H9 (cell line): ENCODE measurements at regions not wholly inside any gene's neighbourhood (a gene's known extent, or its start where the extent isn't known, plus 50 kb on each side); places are given as distances from the start of the nearest gene placed in this dataset.

Source experiments
- DNase-seq: peaks from one replicate; pipeline ENCODE4 v3.0.0-alpha.2; 2017
- H2AFZ ChIP-seq: one replicate; pipeline ENCODE4 v1.6.1; 2013; ENCODE audit warnings: mild to moderate bottlenecking, low read length, control low read depth, moderate library complexity
- H2AK5ac ChIP-seq: 2 replicates; pipeline ENCODE4 v1.6.1; 2013; ENCODE audit warnings: low read length, control low read depth, mixed read lengths; ENCODE audit not compliant: insufficient read length
- H2BK120ac ChIP-seq: one replicate; pipeline ENCODE4 v1.6.1; 2013; ENCODE audit warnings: low read depth, mild to moderate bottlenecking, low read length, control low read depth, inconsistent platforms; ENCODE audit not compliant: poor library complexity, severe bottlenecking
- H2BK12ac ChIP-seq: 2 replicates; pipeline ENCODE4 v1.6.1; 2013; ENCODE audit warnings: low read length, control low read depth, mixed read lengths, low read depth; ENCODE audit not compliant: insufficient read length
- H2BK15ac ChIP-seq: 2 replicates; pipeline ENCODE4 v1.6.1; 2013; ENCODE audit warnings: low read depth, low read length, control low read depth
- H2BK20ac ChIP-seq: one replicate; pipeline ENCODE4 v1.6.1; 2013; ENCODE audit warnings: low read depth, mild to moderate bottlenecking, low read length, control low read depth, inconsistent platforms; ENCODE audit not compliant: poor library complexity, severe bottlenecking
- H2BK5ac ChIP-seq: 2 replicates; pipeline ENCODE4 v1.6.1; 2013; ENCODE audit warnings: low read length, control low read depth, mixed read lengths; ENCODE audit not compliant: insufficient read length
- H3K14ac ChIP-seq: 2 replicates; pipeline ENCODE4 v1.6.1; 2013; ENCODE audit warnings: low read length, control low read depth; ENCODE audit not compliant: insufficient read depth
- H3K18ac ChIP-seq: 2 replicates; pipeline ENCODE4 v1.6.1; 2013; ENCODE audit warnings: low read depth, mild to moderate bottlenecking, mixed read lengths, low read length, control low read depth; ENCODE audit not compliant: insufficient read length
- H3K23ac ChIP-seq: 2 replicates; pipeline ENCODE4 v1.6.1; 2013; ENCODE audit warnings: low read length, control low read depth, mixed read lengths, low read depth; ENCODE audit not compliant: insufficient read length
- H3K23me2 ChIP-seq: 2 replicates; pipeline ENCODE4 v1.6.1; 2013; ENCODE audit warnings: low read depth, mild to moderate bottlenecking, mixed read lengths, low read length, control low read depth; ENCODE audit not compliant: insufficient read length, poor library complexity, severe bottlenecking
- H3K27ac ChIP-seq: 2 replicates; pipeline ENCODE4 v1.5.1; 2013; ENCODE audit warnings: low read length, control low read depth, mixed read lengths, low read depth; ENCODE audit not compliant: insufficient read length
- H3K27me3 ChIP-seq: 2 replicates; pipeline ENCODE4 v1.6.1; 2013; ENCODE audit warnings: low read length, control low read depth, inconsistent platforms; ENCODE audit not compliant: insufficient read depth
- H3K4ac ChIP-seq: 2 replicates; pipeline ENCODE4 v1.6.1; 2013; ENCODE audit warnings: low read depth, mild to moderate bottlenecking, control low read depth, inconsistent platforms, low read length, moderate library complexity
- H3K4me1 ChIP-seq: 2 replicates; pipeline ENCODE4 v1.6.1; 2013; ENCODE audit warnings: low read length, control low read depth, inconsistent platforms; ENCODE audit not compliant: insufficient read depth
- H3K4me2 ChIP-seq: 2 replicates; pipeline ENCODE4 v1.6.1; 2013; ENCODE audit warnings: low read length, control low read depth, mixed read lengths; ENCODE audit not compliant: insufficient read length, insufficient read depth
- H3K56ac ChIP-seq: 2 replicates; pipeline ENCODE4 v1.6.1; 2013; ENCODE audit warnings: low read depth, mild to moderate bottlenecking, mixed read lengths, low read length, control low read depth; ENCODE audit not compliant: insufficient read length
- H3K79me1 ChIP-seq: 2 replicates; pipeline ENCODE4 v1.6.1; 2013; ENCODE audit warnings: low read depth, mild to moderate bottlenecking, moderate library complexity, low read length, control low read depth, inconsistent platforms; ENCODE audit not compliant: insufficient read depth, poor library complexity, severe bottlenecking
- H3K79me2 ChIP-seq: 2 replicates; pipeline ENCODE4 v1.6.1; 2013; ENCODE audit warnings: low read length, control low read depth, inconsistent platforms; ENCODE audit not compliant: insufficient read depth
- H3K9ac ChIP-seq: 2 replicates; pipeline ENCODE4 v1.6.1; 2013; ENCODE audit warnings: low read length, control low read depth, mixed read lengths; ENCODE audit not compliant: insufficient read length; ENCODE audit errors: extremely low read depth
- H3K9me3 ChIP-seq: one replicate; pipeline ENCODE4 v1.6.1; 2013; ENCODE audit warnings: low read depth, low read length, inconsistent platforms; ENCODE audit not compliant: control insufficient read depth
- H3T11ph ChIP-seq: one replicate; pipeline ENCODE4 v1.6.1; 2013; ENCODE audit warnings: mild to moderate bottlenecking, low read length, control low read depth, inconsistent platforms
- H4K20me1 ChIP-seq: one replicate; pipeline ENCODE4 v1.6.1; 2013; ENCODE audit not compliant: control insufficient read depth, insufficient read length, insufficient read depth
- H4K5ac ChIP-seq: 2 replicates; pipeline ENCODE4 v1.6.1; 2013; ENCODE audit warnings: low read depth, mild to moderate bottlenecking, mixed read lengths, low read length, control low read depth; ENCODE audit not compliant: insufficient read length
- H4K8ac ChIP-seq: replicated peaks from 2 replicates; pipeline ENCODE4 v1.6.1; 2013; ENCODE audit warnings: low read length, control low read depth, mixed read lengths, low read depth; ENCODE audit not compliant: insufficient read length
- H4K91ac ChIP-seq: 2 replicates; pipeline ENCODE4 v1.6.1; 2013; ENCODE audit warnings: low read depth, mild to moderate bottlenecking, moderate library complexity, mixed read lengths, low read length, control low read depth; ENCODE audit not compliant: insufficient read length
- H3K27ac Mint-ChIP-seq, 3 experiments: 2 replicates in 2 of 3; 3 replicates in 1 of 3; pipeline ENCODE4 v1.8.0; 2020 to 2021; ENCODE audit warnings: mixed read lengths in 3 of 3, mild to moderate bottlenecking in 1 of 3, moderate library complexity in 1 of 3
- H3K27me3 Mint-ChIP-seq: 2 replicates; pipeline ENCODE4 v1.8.0; 2021; ENCODE audit warnings: low read depth, mild to moderate bottlenecking, moderate library complexity, mixed read lengths
- H3K36me3 Mint-ChIP-seq, 3 experiments: 2 replicates in 2 of 3; 3 replicates in 1 of 3; pipeline ENCODE4 v1.8.0; 2020 to 2021; ENCODE audit warnings: low read depth in 3 of 3, mixed read lengths in 3 of 3; ENCODE audit not compliant: insufficient read depth in 1 of 3
- H3K4me1 Mint-ChIP-seq, 2 experiments: 2 replicates each; pipeline ENCODE4 v1.8.0; 2020; ENCODE audit warnings: mixed read lengths in 2 of 2
- H3K4me3 Mint-ChIP-seq, 2 experiments: 2 replicates in 1 of 2; 3 replicates in 1 of 2; pipeline ENCODE4 v1.8.0; 2020 to 2021; ENCODE audit warnings: mild to moderate bottlenecking in 2 of 2, mixed read lengths in 2 of 2, moderate library complexity in 1 of 2
- H3K9me3 Mint-ChIP-seq, 2 experiments: 2 replicates in 1 of 2; 3 replicates in 1 of 2; pipeline ENCODE4 v1.8.0; 2020; ENCODE audit warnings: mild to moderate bottlenecking in 2 of 2, mixed read lengths in 2 of 2, moderate library complexity in 1 of 2
- CTCF ChIP-seq: fragments of 200-600 bp; sonication (generic); conservative IDR thresholded peaks from 3 replicates; pipeline ENCODE4 v1.8.0; 2021; ENCODE audit warnings: antibody characterized with exemption, mild to moderate bottlenecking
- WGBS: extraction: QIAGEN DNeasy Blood & Tissue Kit; methylation state at CpG from one replicate; pipeline ENCODE4 v1.1.7; 2013; ENCODE audit warnings: missing lambda C conversion rate, low lambda C conversion rate, mixed read lengths; ENCODE audit not compliant: insufficient read length; ENCODE audit errors: extremely low coverage; 5-methylcytosine and 5-hydroxymethylcytosine counted together

- Mint-ChIP-seq H3K9me3 (no peaks in the 10 kb centered on the region), H3K4me1 (peaks cover 6 to 8% of the 10 kb centered on the region in 2 experiments), H3K36me3 (no peaks in the 10 kb centered on the region), H3K27ac (no peak overlapping the region), H3K27me3 (no peaks in the 10 kb centered on the region), H3K4me3 (no peak overlapping the region)
- Histone ChIP-seq H4K91ac (no peak overlapping the region), H4K20me1 (no peaks in the 10 kb centered on the region), H2BK15ac (no peak overlapping the region), H4K5ac (no peak overlapping the region), H3T11ph (no peak overlapping the region), H3K9ac (no peak overlapping the region), H2AFZ (no peak overlapping the region), H2BK120ac (no peak overlapping the region), H2BK20ac (no peak overlapping the region), H3K18ac (no peak overlapping the region), H4K8ac (no peak overlapping the region), H3K9me3 (no peaks in the 10 kb centered on the region), H3K4me2 (no peak overlapping the region), H3K79me2 (no peaks in the 10 kb centered on the region), H3K27ac (no peak overlapping the region), H3K4ac (no peak overlapping the region), H3K4me1 (no peaks in the 10 kb centered on the region), H2AK5ac (no peak overlapping the region), H3K23ac (no peak overlapping the region), H3K27me3 (no peaks in the 10 kb centered on the region), H2BK12ac (no peak overlapping the region), H3K79me1 (no peaks in the 10 kb centered on the region), H3K56ac (no peak overlapping the region), H3K23me2 (no peaks in the 10 kb centered on the region), H3K14ac (no peak overlapping the region), H2BK5ac (no peak overlapping the region)
- no peak for DNase-seq
- no peak for TF ChIP-seq CTCF
- no CpG with 5 or more reads among the region's 4 CpGs for WGBS
Observed at GRCh38 chr3:117633207-117633606, 923.6 kb downstream of the TUSC7 start.
